Panc1 (cell line): ENCODE measurements at regions not wholly inside any gene's neighbourhood (a gene's known extent, or its start where the extent isn't known, plus 50 kb on each side); places are given as distances from the start of the nearest gene placed in this dataset.
"Not testable (repeated sequence)": the region's sequence is repeated elsewhere in the genome, so short reads cannot be mapped to it uniquely, and the experiment has no call there.

Experiments
- POLR2AphosphoS5 ChIP-seq: IDR thresholded peaks from 2 replicates; pipeline ENCODE4 v1.6.1; 2012; ENCODE audit warnings: mild to moderate bottlenecking, low read depth, low read length, moderate library complexity
- SIN3A ChIP-seq: IDR thresholded peaks from 2 replicates; pipeline ENCODE4 v1.6.1; 2012; ENCODE audit warnings: low read depth, mild to moderate bottlenecking, low read length, moderate library complexity, borderline replicate concordance; ENCODE audit not compliant: insufficient read depth
- TF ChIP-seq, protein P1 (sequence below): fragments of 450-650 bp; IDR thresholded peaks from 2 replicates; pipeline ENCODE4 v1.5.1; 2017; ENCODE audit warnings: mild to moderate bottlenecking

DNA sequence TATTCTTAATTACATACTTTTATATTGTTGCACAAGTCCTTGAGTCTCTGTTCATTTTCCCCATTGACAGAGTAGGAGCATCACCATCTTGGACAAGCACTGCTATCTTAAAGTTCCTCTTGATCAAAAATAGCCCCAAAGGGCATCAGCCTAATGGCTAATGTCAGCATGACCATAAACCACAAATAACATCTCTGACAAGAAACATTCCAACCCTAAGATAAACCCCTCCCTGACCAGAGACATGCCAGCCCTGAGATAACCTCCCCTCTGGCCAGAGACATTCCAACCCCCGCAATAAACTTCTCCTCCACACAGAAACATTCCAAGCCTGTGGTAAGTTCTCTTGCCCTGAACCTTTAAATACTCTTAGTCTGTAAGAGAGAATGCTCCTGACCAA, 293.7 kb downstream of the ANXA1 start:
- TF ChIP-seq, protein P1, sequence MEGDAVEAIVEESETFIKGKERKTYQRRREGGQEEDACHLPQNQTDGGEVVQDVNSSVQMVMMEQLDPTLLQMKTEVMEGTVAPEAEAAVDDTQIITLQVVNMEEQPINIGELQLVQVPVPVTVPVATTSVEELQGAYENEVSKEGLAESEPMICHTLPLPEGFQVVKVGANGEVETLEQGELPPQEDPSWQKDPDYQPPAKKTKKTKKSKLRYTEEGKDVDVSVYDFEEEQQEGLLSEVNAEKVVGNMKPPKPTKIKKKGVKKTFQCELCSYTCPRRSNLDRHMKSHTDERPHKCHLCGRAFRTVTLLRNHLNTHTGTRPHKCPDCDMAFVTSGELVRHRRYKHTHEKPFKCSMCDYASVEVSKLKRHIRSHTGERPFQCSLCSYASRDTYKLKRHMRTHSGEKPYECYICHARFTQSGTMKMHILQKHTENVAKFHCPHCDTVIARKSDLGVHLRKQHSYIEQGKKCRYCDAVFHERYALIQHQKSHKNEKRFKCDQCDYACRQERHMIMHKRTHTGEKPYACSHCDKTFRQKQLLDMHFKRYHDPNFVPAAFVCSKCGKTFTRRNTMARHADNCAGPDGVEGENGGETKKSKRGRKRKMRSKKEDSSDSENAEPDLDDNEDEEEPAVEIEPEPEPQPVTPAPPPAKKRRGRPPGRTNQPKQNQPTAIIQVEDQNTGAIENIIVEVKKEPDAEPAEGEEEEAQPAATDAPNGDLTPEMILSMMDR: not testable (repeated sequence)
- not testable (repeated sequence) for TF ChIP-seq POLR2AphosphoS5, SIN3A
